Fibroblast of villous mesenchyme (primary cell): ENCODE measurements at regions not wholly inside any gene's neighbourhood (a gene's known extent, or its start where the extent isn't known, plus 50 kb on each side); places are given as distances from the start of the nearest gene placed in this dataset.

Experiments
- DNase-seq: peaks from one replicate; pipeline ENCODE4 v3.0.0-alpha.2; 2010; ENCODE audit warnings: low read depth
- H3K4me3 ChIP-seq: 2 replicates; pipeline ENCODE4 v1.5.1; 2011; ENCODE audit warnings: low read depth, mild to moderate bottlenecking, low read length
- CTCF ChIP-seq: IDR thresholded peaks from 2 replicates; pipeline ENCODE4 v1.5.1; 2012; ENCODE audit warnings: low read depth, mild to moderate bottlenecking, low read length; ENCODE audit not compliant: insufficient read depth

GRCh38 chr1:30117685-30118084 is 605.7 kb downstream of the MATN1 start:
- no peak for TF ChIP-seq CTCF
- H3K4me3 ChIP-seq, result no peak overlapping the region
- DNase-seq, result no peak

GRCh38 chr1:30111431-30111830 is 612.0 kb downstream of the MATN1 start:
- peak; percentile 45 for DNase-seq
- peak; percentile 62 for TF ChIP-seq CTCF
- H3K4me3 ChIP-seq, result no peak overlapping the region

GRCh38 chr1:30110846-30111245 is 612.5 kb downstream of the MATN1 start:
- no peak for DNase-seq
- TF ChIP-seq CTCF, result no peak
- H3K4me3 ChIP-seq, result no peak overlapping the region

GRCh38 chr1:30109853-30110252 is 613.5 kb downstream of the MATN1 start:
- DNase-seq, result peak; percentile 54
- no peak for TF ChIP-seq CTCF
- no peak overlapping the region for H3K4me3 ChIP-seq

- H3K4me3 ChIP-seq, result no peak overlapping the region
- no peak for TF ChIP-seq CTCF
- no peak for DNase-seq
These were observed 615.2 kb downstream of the MATN1 start for GRCh38 chr1:30108186-30108585.

GRCh38 chr1:30106125-30106524 is 617.3 kb downstream of the MATN1 start:
- peak; percentile 12 for DNase-seq
- peak; percentile 51 for TF ChIP-seq CTCF
- H3K4me3 ChIP-seq, result no peak overlapping the region

GRCh38 chr1:30104551-30104950 is 618.8 kb downstream of the MATN1 start:
- no peak for TF ChIP-seq CTCF
- H3K4me3 ChIP-seq, result no peak overlapping the region
- DNase-seq, result no peak
